IMR-90 (cell line): ENCODE measurements at regions not wholly inside any gene's neighbourhood (a gene's known extent, or its start where the extent isn't known, plus 50 kb on each side); places are given as distances from the start of the nearest gene placed in this dataset.

Experiments used
- ATAC-seq: fragments of 200-7000 bp; cut with Tn5 transposase; 2 replicates; pipeline ENCODE4 v1.9.1; 2020; ENCODE audit warnings: low read depth, mild to moderate bottlenecking, moderate library complexity
- BruUV-seq: library from RNA; stranded (reverse); fragments of 400-500 nt; replicated peaks from 2 replicates; lab custom pipeline; 2021; lab: Mats Ljungman, UMichigan
- CTCF ChIA-PET: fragments of 300-600 bp; formaldehyde crosslinking; extraction: SDS; loops from one replicate; lab custom pipeline; 2021; ENCODE audit warnings: antibody characterized with exemption; lab: Yijun Ruan, JAX
- POLR2A ChIA-PET: fragments of 300-600 bp; sonication (Branson Sonifier 250); formaldehyde crosslinking; loops from one replicate; lab custom pipeline; 2022; ENCODE audit warnings: antibody characterized with exemption; ENCODE audit not compliant: unreplicated experiment; lab: Charles Lee
- DNase-seq: peaks from one replicate; pipeline ENCODE4 v3.0.0; 2013
- H2AFZ ChIP-seq: replicated peaks from 2 replicates; pipeline ENCODE3; 2013; ENCODE audit warnings: low read length, mild to moderate bottlenecking; ENCODE audit not compliant: poor library complexity
- H2AK5ac ChIP-seq: 2 replicates; pipeline ENCODE4 v1.6.1; 2013; ENCODE audit warnings: low read depth, low read length, inconsistent platforms
- H2AK9ac ChIP-seq: replicated peaks from 2 replicates; pipeline ENCODE3; 2013; ENCODE audit warnings: mild to moderate bottlenecking, low read depth, low read length, moderate library complexity; ENCODE audit not compliant: poor library complexity
- H2BK120ac ChIP-seq: 2 replicates; pipeline ENCODE4 v1.6.1; 2013; ENCODE audit warnings: low read depth, low read length, inconsistent platforms
- H2BK15ac ChIP-seq: 3 replicates; pipeline ENCODE4 v1.6.1; 2013; ENCODE audit warnings: low read depth, low read length, inconsistent platforms
- H2BK20ac ChIP-seq: 2 replicates; pipeline ENCODE4 v1.6.1; 2013; ENCODE audit warnings: low read depth, mild to moderate bottlenecking, inconsistent platforms, low read length, moderate library complexity
- H2BK5ac ChIP-seq: 2 replicates; pipeline ENCODE4 v1.6.1; 2013; ENCODE audit warnings: mild to moderate bottlenecking, low read depth, low read length, inconsistent platforms; ENCODE audit not compliant: poor library complexity, severe bottlenecking
- H3K14ac ChIP-seq: replicated peaks from 2 replicates; pipeline ENCODE4 v1.6.1; 2013; ENCODE audit warnings: low read depth, low read length, inconsistent platforms
- H3K18ac ChIP-seq: 2 replicates; pipeline ENCODE4 v1.6.1; 2013; ENCODE audit warnings: low read depth, low read length, control low read depth
- H3K23ac ChIP-seq: 2 replicates; pipeline ENCODE4 v1.6.1; 2013; ENCODE audit warnings: low read depth, low read length, inconsistent platforms
- H3K27ac ChIP-seq: 2 replicates; pipeline ENCODE4 v1.5.1; 2013; ENCODE audit warnings: mild to moderate bottlenecking, control low read depth, low read length; ENCODE audit not compliant: insufficient read depth
- H3K27me3 ChIP-seq: 2 replicates; pipeline ENCODE4 v1.6.1; 2013; ENCODE audit warnings: low read length; ENCODE audit not compliant: control insufficient read depth, insufficient read depth
- H3K36me3 ChIP-seq: 2 replicates; pipeline ENCODE4 v1.6.1; 2013; ENCODE audit warnings: low read length, mixed read lengths; ENCODE audit not compliant: control insufficient read depth, insufficient read depth
- H3K4ac ChIP-seq: 2 replicates; pipeline ENCODE4 v1.6.1; 2013; ENCODE audit warnings: low read depth, low read length, inconsistent platforms
- H3K4me1 ChIP-seq: 2 replicates; pipeline ENCODE4 v1.6.1; 2013; ENCODE audit warnings: low read length, mixed read lengths; ENCODE audit not compliant: control insufficient read depth, insufficient read depth
- H3K4me2 ChIP-seq: 2 replicates; pipeline ENCODE4 v1.6.1; 2013; ENCODE audit warnings: low read depth, mild to moderate bottlenecking, control low read depth, low read length, moderate library complexity
- H3K4me3 ChIP-seq: 2 replicates; pipeline ENCODE4 v1.5.1; 2013; ENCODE audit warnings: low read depth, mild to moderate bottlenecking, control low read depth, low read length, moderate library complexity; ENCODE audit not compliant: insufficient read depth
- H3K56ac ChIP-seq: 2 replicates; pipeline ENCODE4 v1.6.1; 2013; ENCODE audit warnings: low read length, inconsistent platforms; ENCODE audit not compliant: insufficient read depth; ENCODE audit errors: extremely low read depth
- H3K79me1 ChIP-seq, 2 experiments: 2 replicates each; pipeline ENCODE4 v1.6.1; 2013; ENCODE audit warnings: low read length in 2 of 2, inconsistent platforms in 1 of 2, low read depth in 1 of 2
- H3K9ac ChIP-seq: 2 replicates; pipeline ENCODE4 v1.6.1; 2013; ENCODE audit warnings: low read depth, low read length, control low read depth
- H3K9me1 ChIP-seq: 2 replicates; pipeline ENCODE4 v1.6.1; 2013; ENCODE audit warnings: low read length, inconsistent platforms; ENCODE audit not compliant: insufficient read depth
- H3K9me3 ChIP-seq: 2 replicates; pipeline ENCODE4 v1.6.1; 2013; ENCODE audit warnings: low read length; ENCODE audit not compliant: control insufficient read depth, insufficient read depth
- H4K20me1 ChIP-seq: 2 replicates; pipeline ENCODE4 v1.6.1; 2013; ENCODE audit warnings: low read length, inconsistent platforms; ENCODE audit not compliant: insufficient read depth
- H4K5ac ChIP-seq: 2 replicates; pipeline ENCODE4 v1.6.1; 2013; ENCODE audit warnings: mild to moderate bottlenecking, low read depth, low read length, control low read depth
- H4K8ac ChIP-seq, 2 experiments: 2 replicates each; pipeline ENCODE4 v1.6.1; 2013; ENCODE audit warnings: low read depth in 2 of 2, low read length in 2 of 2, control low read depth in 1 of 2, inconsistent platforms in 1 of 2
- H4K91ac ChIP-seq: 2 replicates; pipeline ENCODE4 v1.6.1; 2013; ENCODE audit warnings: low read depth, low read length, inconsistent platforms; ENCODE audit not compliant: insufficient read depth
- BHLHE40 ChIP-seq: fragments of 150-350 bp; IDR thresholded peaks from 2 replicates; pipeline ENCODE4 v1.6.1; 2016; ENCODE audit warnings: mild to moderate bottlenecking, low read depth, low read length
- CEBPB ChIP-seq: IDR thresholded peaks from 2 replicates; pipeline ENCODE4 v1.6.1; 2012; ENCODE audit warnings: low read depth, low read length, improper control_type of control experiment
- FOS ChIP-seq: fragments of 150-350 bp; IDR thresholded peaks from 2 replicates; pipeline ENCODE4 v1.6.1; 2016; ENCODE audit warnings: low read depth, low read length
- MAFK ChIP-seq: IDR thresholded peaks from 2 replicates; pipeline ENCODE4 v1.6.1; 2012; ENCODE audit warnings: low read depth, low read length, improper control_type of control experiment
- MAZ ChIP-seq: IDR thresholded peaks from 2 replicates; pipeline ENCODE4 v1.6.1; 2012; ENCODE audit warnings: low read depth, mild to moderate bottlenecking, low read length, improper control_type of control experiment, moderate library complexity, borderline replicate concordance
- MXI1 ChIP-seq: IDR thresholded peaks from 2 replicates; pipeline ENCODE4 v1.6.1; 2012; ENCODE audit warnings: low read depth, mild to moderate bottlenecking, low read length, moderate library complexity, borderline replicate concordance
- POLR2A ChIP-seq: IDR thresholded peaks from 2 replicates; pipeline ENCODE4 v1.6.1; 2012; ENCODE audit warnings: mild to moderate bottlenecking, low read depth, low read length
- RCOR1 ChIP-seq: IDR thresholded peaks from 2 replicates; pipeline ENCODE4 v1.6.1; 2012; ENCODE audit warnings: mild to moderate bottlenecking, low read length, improper control_type of control experiment; ENCODE audit not compliant: insufficient replicate concordance
- RFX5 ChIP-seq: IDR thresholded peaks from 2 replicates; pipeline ENCODE4 v1.8.0; 2012; ENCODE audit warnings: low read depth, mild to moderate bottlenecking, low read length, moderate library complexity
- SMC3 ChIP-seq: fragments of 150-350 bp; IDR thresholded peaks from 2 replicates; pipeline ENCODE4 v1.6.1; 2016; ENCODE audit warnings: low read depth, mild to moderate bottlenecking, antibody characterized with exemption, low read length, moderate library complexity
- WGBS, 2 experiments: methylation state at CpG; one replicate each; pipeline versions ENCODE4 v1.1.5 to v1.1.7; 2013; ENCODE audit warnings: missing lambda C conversion rate in 2 of 2; ENCODE audit not compliant: insufficient read length in 1 of 2; ENCODE audit errors: extremely low coverage in 2 of 2; 5-methylcytosine and 5-hydroxymethylcytosine counted together
- dilution Hi-C: fragments of 300-500 bp; cut with HindIII; formaldehyde crosslinking; loops from one replicate; pipeline ENCODE4 v1.14.3; 2018; ENCODE audit warnings: low sequenced_read_pairs; ENCODE audit not compliant: unreplicated experiment
- in situ Hi-C: fragments of 300-500 bp; cut with MboI; formaldehyde crosslinking; loops from 3 replicates; pipeline ENCODE4 v1.14.3; 2019; ENCODE audit warnings: low sequenced_read_pairs, inconsistent platforms, mixed read lengths
- intact Hi-C: fragments of 100-400 bp; cut with micrococcal nuclease; formaldehyde crosslinking; loops from 2 replicates; pipeline ENCODE4 v1.10.0; 2022
- TF ChIP-seq, protein P1 (sequence below): fragments of 150-350 bp; IDR thresholded peaks from 2 replicates; pipeline ENCODE4 v1.6.1; 2017; ENCODE audit warnings: mild to moderate bottlenecking, antibody characterized with exemption, low read length, low read depth

DNA sequence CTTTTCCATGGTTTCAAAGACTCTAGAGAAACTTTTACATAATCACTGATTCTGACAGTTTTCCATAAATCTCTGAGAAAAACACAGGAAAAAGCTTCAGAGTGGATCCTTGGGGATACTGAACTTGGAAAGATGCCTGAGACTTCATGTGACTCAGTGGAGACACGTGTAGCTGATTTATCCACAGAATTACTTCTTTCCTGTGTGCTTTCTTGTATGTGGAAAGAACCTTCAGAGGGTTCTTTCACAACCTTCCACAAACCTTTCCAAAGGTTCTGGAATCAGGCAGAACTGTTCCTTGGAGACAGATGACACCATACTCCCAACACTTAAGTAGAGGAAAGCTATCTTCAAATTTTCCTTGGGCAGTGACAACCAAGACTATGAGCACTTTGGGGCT is 207.2 kb downstream of the RND3 start:
- no peak overlapping the region for H3K4me3 ChIP-seq
- no peak overlapping the region for H2AK9ac ChIP-seq
- ChIA-PET POLR2A (no interaction called here), CTCF (no interaction called here)
- H3K4me2 ChIP-seq, result no peak overlapping the region
- peak overlapping the region; percentile 66 for H3K18ac ChIP-seq
- dilution Hi-C loops (no loop called here), in situ Hi-C loops (no loop called here), intact Hi-C loops (loop anchor here (5.0 kb wide), 1 partner anchor 187 kb away; no protein-coding TSS in a partner anchor)
- H3K9me3 ChIP-seq, result peaks cover 9% of the 10 kb centered on the region; the same call in 1 of the 2 replicates
- DNase-seq, result peak; percentile 87
- no TSS peak for BruUV-seq
- H3K27me3 ChIP-seq, result no peaks in the 10 kb centered on the region
- H4K5ac ChIP-seq, result no peak overlapping the region
- peaks cover 4% of the 10 kb centered on the region for H3K4me1 ChIP-seq
- no peak overlapping the region for H2BK5ac ChIP-seq
- no peak overlapping the region for H3K56ac ChIP-seq
- H3K23ac ChIP-seq, result no peak overlapping the region
- no peak overlapping the region for H3K9ac ChIP-seq
- no peak overlapping the region for H2AK5ac ChIP-seq
- H2AFZ ChIP-seq, result no peak overlapping the region
- H3K14ac ChIP-seq, result peak overlapping the region; percentile 40
- peak overlapping the region; percentile 21; the same call in 1 of the 2 replicates for H2BK120ac ChIP-seq
- peak overlapping the region; percentile 33; the same call in 1 of the 2 replicates for H3K27ac ChIP-seq
- H4K91ac ChIP-seq, result no peak overlapping the region
- 0 out of 3 replicates have a peak overlapping the region, but pooled peaks have one; percentile 18 for H2BK15ac ChIP-seq
- no peaks in the 10 kb centered on the region for H3K79me1 ChIP-seq
- peak overlapping the region; percentile 16; the same call in 1 of the 2 replicates for H2BK20ac ChIP-seq
- peak; percentile 52 for ATAC-seq
- peak overlapping the region in 1 of 2 experiments; percentile 44; a peak in 1 of 4 replicates for H4K8ac ChIP-seq
- no peaks in the 10 kb centered on the region for H4K20me1 ChIP-seq
- H3K36me3 ChIP-seq, result no peaks in the 10 kb centered on the region
- TF ChIP-seq RFX5 (peak; percentile 96), POLR2A (no peak), MAFK (no peak), CEBPB (peak; percentile 87), SMC3 (no peak), BHLHE40 (peak; percentile 82), FOS (no peak), MAZ (no peak), RCOR1 (no peak), MXI1 (peak; percentile 54; the same call in 1 of the 2 replicates)
- TF ChIP-seq, protein P1, sequence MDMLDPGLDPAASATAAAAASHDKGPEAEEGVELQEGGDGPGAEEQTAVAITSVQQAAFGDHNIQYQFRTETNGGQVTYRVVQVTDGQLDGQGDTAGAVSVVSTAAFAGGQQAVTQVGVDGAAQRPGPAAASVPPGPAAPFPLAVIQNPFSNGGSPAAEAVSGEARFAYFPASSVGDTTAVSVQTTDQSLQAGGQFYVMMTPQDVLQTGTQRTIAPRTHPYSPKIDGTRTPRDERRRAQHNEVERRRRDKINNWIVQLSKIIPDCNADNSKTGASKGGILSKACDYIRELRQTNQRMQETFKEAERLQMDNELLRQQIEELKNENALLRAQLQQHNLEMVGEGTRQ, result peak; percentile 90
- no peaks in the 10 kb centered on the region for H3K9me1 ChIP-seq
- no peak overlapping the region for H3K4ac ChIP-seq
- no CpG with 5 or more reads among the region's 1 CpG for WGBS, 2 experiments
